ENCODE measurements at regions not wholly inside any gene's neighbourhood (a gene's known extent, or its start where the extent isn't known, plus 50 kb on each side); places are given as distances from the start of the nearest gene placed in this dataset.
"Not testable (repeated sequence)": the region's sequence is repeated elsewhere in the genome, so short reads cannot be mapped to it uniquely, and the experiment has no call there.

- not testable (repeated sequence) for TF ChIP-seq CTCF, POLR2A (IDR thresholded peaks at IDR 0.05)
Measured at GRCh38 chr9:42534325-42534983, 351.0 kb downstream of the SPATA31A6 start.

All from stomach (tissue), 4 donors.